Uterus (tissue), 2 donors: ENCODE measurements at regions not wholly inside any gene's neighbourhood (a gene's known extent, or its start where the extent isn't known, plus 50 kb on each side); places are given as distances from the start of the nearest gene placed in this dataset.

Source experiments
- POLR2A ChIP-seq, 2 donors: fragments of 450-650 bp; IDR thresholded peaks; one replicate each; pipeline ENCODE4 v1.6.1; 2016; ENCODE audit warnings: antibody characterized with exemption in 2 of 2, mild to moderate bottlenecking in 1 of 2, moderate library complexity in 1 of 2
- TF ChIP-seq, protein P1 (sequence below), 4 experiments: fragments of 200-600 bp in 2 of 4; fragments of 450-650 bp in 2 of 4; sonication (generic) in 2 of 4; IDR thresholded peaks; one replicate each; pipeline ENCODE4 v1.5.1; 2016 to 2019; ENCODE audit warnings: antibody characterized with exemption in 4 of 4, mild to moderate bottlenecking in 2 of 4, moderate library complexity in 1 of 4

- TF ChIP-seq, protein P1, sequence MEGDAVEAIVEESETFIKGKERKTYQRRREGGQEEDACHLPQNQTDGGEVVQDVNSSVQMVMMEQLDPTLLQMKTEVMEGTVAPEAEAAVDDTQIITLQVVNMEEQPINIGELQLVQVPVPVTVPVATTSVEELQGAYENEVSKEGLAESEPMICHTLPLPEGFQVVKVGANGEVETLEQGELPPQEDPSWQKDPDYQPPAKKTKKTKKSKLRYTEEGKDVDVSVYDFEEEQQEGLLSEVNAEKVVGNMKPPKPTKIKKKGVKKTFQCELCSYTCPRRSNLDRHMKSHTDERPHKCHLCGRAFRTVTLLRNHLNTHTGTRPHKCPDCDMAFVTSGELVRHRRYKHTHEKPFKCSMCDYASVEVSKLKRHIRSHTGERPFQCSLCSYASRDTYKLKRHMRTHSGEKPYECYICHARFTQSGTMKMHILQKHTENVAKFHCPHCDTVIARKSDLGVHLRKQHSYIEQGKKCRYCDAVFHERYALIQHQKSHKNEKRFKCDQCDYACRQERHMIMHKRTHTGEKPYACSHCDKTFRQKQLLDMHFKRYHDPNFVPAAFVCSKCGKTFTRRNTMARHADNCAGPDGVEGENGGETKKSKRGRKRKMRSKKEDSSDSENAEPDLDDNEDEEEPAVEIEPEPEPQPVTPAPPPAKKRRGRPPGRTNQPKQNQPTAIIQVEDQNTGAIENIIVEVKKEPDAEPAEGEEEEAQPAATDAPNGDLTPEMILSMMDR (IDR thresholded peaks at IDR 0.05), result no peak
- TF ChIP-seq POLR2A (IDR thresholded peaks at IDR 0.05), result no peak
These were observed 59.7 kb upstream of the TNFRSF19 start for GRCh38 chr13:23510544-23510916.
